Activated CD8-positive, alpha-beta T cell treated with anti-CD3 and anti-CD28 coated beads for 36 hours (primary cell): ENCODE measurements at regions not wholly inside any gene's neighbourhood (a gene's known extent, or its start where the extent isn't known, plus 50 kb on each side); places are given as distances from the start of the nearest gene placed in this dataset.

Source experiments
- ATAC-seq: fragments of 200-7000 bp; cut with Tn5 transposase; one replicate; pipeline ENCODE4 v1.10.0; 2021; ENCODE audit warnings: mild to moderate bottlenecking, moderate library complexity
- CTCF ChIA-PET: fragments of 350-600 bp; sonication (Branson Sonifier 250); formaldehyde crosslinking; loops from one replicate; lab custom pipeline; 2021; ENCODE audit warnings: antibody characterized with exemption; lab: Charles Lee
- POLR2A ChIA-PET: fragments of 350-600 bp; sonication (Branson Sonifier 250); formaldehyde crosslinking; loops from one replicate; lab custom pipeline; 2021; ENCODE audit warnings: antibody characterized with exemption; lab: Charles Lee
- DNase-seq: peaks from one replicate; pipeline ENCODE4 v3.0.0-alpha.2; 2020
- H3K27ac Mint-ChIP-seq: one replicate; pipeline ENCODE4 v1.8.0; 2021; ENCODE audit warnings: mild to moderate bottlenecking, mixed read lengths
- H3K27me3 Mint-ChIP-seq: one replicate; pipeline ENCODE4 v1.8.0; 2021; ENCODE audit warnings: mixed read lengths
- H3K36me3 Mint-ChIP-seq: one replicate; pipeline ENCODE4 v1.8.0; 2021; ENCODE audit warnings: low read depth, mixed read lengths
- H3K4me1 Mint-ChIP-seq: one replicate; pipeline ENCODE4 v1.8.0; 2021; ENCODE audit warnings: low read depth, mixed read lengths
- H3K4me3 Mint-ChIP-seq: one replicate; pipeline ENCODE4 v1.8.0; 2021; ENCODE audit warnings: mild to moderate bottlenecking, moderate library complexity, mixed read lengths
- H3K9me3 Mint-ChIP-seq: one replicate; pipeline ENCODE4 v1.8.0; 2021; ENCODE audit warnings: mixed read lengths
- CTCF ChIP-seq: fragments of 200-600 bp; IDR thresholded peaks from one replicate; pipeline ENCODE4 v1.8.0; 2022; ENCODE audit warnings: antibody characterized with exemption, mild to moderate bottlenecking
- intact Hi-C: fragments of 100-400 bp; cut with micrococcal nuclease; formaldehyde crosslinking; loops from one replicate; pipeline ENCODE4 v1.10.0; 2022

- ChIA-PET POLR2A (no interaction called here), CTCF (no interaction called here)
- Mint-ChIP-seq H3K4me1 (no peaks in the 10 kb centered on the region), H3K27ac (no peak overlapping the region), H3K36me3 (no peaks in the 10 kb centered on the region), H3K9me3 (no peaks in the 10 kb centered on the region), H3K27me3 (no peaks in the 10 kb centered on the region), H3K4me3 (no peak overlapping the region)
- intact Hi-C loops, result no loop called here
- DNase-seq (no peak), ATAC-seq (no peak)
- TF ChIP-seq CTCF, result no peak
These were observed 1134.8 kb downstream of the BRD1 start for GRCh38 chr22:48692734-48693376.

GRCh38 chr22:48691431-48691851, 1136.2 kb downstream of the BRD1 start:
- ATAC-seq (no peak), DNase-seq (no peak)
- no peak for TF ChIP-seq CTCF
- Mint-ChIP-seq H3K36me3 (no peaks in the 10 kb centered on the region), H3K4me1 (no peaks in the 10 kb centered on the region), H3K27ac (no peak overlapping the region), H3K27me3 (no peaks in the 10 kb centered on the region), H3K9me3 (no peaks in the 10 kb centered on the region), H3K4me3 (no peak overlapping the region)
- ChIA-PET CTCF (no interaction called here), POLR2A (no interaction called here)
- intact Hi-C loops, result no loop called here

- CTCF ChIA-PET, result no interaction called here
- Mint-ChIP-seq H3K4me3 (no peak overlapping the region), H3K27me3 (no peaks in the 10 kb centered on the region), H3K9me3 (no peaks in the 10 kb centered on the region), H3K36me3 (no peaks in the 10 kb centered on the region), H3K4me1 (no peaks in the 10 kb centered on the region), H3K27ac (no peak overlapping the region)
- ATAC-seq (no peak), DNase-seq (no peak)
- TF ChIP-seq CTCF, result no peak
- POLR2A ChIA-PET, result no interaction called here
- intact Hi-C loops, result no loop called here
These were observed 1136.9 kb downstream of the BRD1 start for GRCh38 chr22:48690583-48691317.

GRCh38 chr22:48689206-48689605, 1138.5 kb downstream of the BRD1 start:
- intact Hi-C loops, result no loop called here
- CTCF ChIA-PET, result no interaction called here
- Mint-ChIP-seq H3K36me3 (no peaks in the 10 kb centered on the region), H3K4me3 (no peak overlapping the region), H3K9me3 (no peaks in the 10 kb centered on the region), H3K27me3 (no peaks in the 10 kb centered on the region), H3K27ac (no peak overlapping the region), H3K4me1 (no peaks in the 10 kb centered on the region)
- POLR2A ChIA-PET, result no interaction called here
- DNase-seq (no peak), ATAC-seq (no peak)
- no peak for TF ChIP-seq CTCF

- TF ChIP-seq CTCF, result no peak
- Mint-ChIP-seq H3K4me3 (no peak overlapping the region), H3K9me3 (no peaks in the 10 kb centered on the region), H3K27me3 (no peaks in the 10 kb centered on the region), H3K36me3 (no peaks in the 10 kb centered on the region), H3K4me1 (no peaks in the 10 kb centered on the region), H3K27ac (no peak overlapping the region)
- ChIA-PET POLR2A (no interaction called here), CTCF (no interaction called here)
- ATAC-seq, result no peak
- DNase-seq, result no peak
- intact Hi-C loops, result no loop called here
These were observed 1139.3 kb downstream of the BRD1 start for GRCh38 chr22:48688366-48688765.
